ENCODE measurements at regions not wholly inside any gene's neighbourhood (a gene's known extent, or its start where the extent isn't known, plus 50 kb on each side); places are given as distances from the start of the nearest gene placed in this dataset.
"Not testable (repeated sequence)": the region's sequence is repeated elsewhere in the genome, so short reads cannot be mapped to it uniquely, and the experiment has no call there.

DNA sequence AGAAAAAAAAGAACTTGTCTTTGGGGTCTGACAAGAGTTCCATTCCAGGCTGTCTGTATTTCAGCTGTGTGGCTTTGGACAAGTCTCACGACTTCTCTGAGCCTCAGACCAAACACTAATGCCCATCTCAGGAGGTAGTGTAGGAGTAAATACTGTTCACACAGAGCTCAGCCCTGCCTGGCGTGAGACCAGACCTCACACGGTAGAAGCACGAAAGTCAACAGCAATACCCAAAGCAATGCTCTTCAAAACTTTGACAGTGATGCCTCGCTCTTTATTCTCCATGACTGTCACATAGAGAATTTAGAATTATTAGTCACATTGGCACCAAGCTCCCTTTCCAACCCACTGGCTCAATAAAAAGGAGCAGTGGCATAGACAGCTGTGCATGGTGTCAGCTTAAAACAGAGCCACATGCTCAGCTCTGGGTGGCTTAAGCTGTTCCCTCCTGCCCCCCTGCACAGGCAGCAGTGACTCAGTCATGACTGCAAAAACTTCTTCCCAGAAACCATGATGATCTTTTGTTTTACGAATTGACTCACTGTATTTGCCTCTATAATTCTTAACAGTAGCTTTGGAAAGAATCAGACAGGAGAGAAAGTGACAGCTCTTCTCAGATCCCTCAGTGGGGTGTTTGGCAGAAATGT lies 74.0 kb upstream of the PHF21B start:
- H3K27me3 ChIP-seq (ENCODE audit: control insufficient read depth, insufficient read depth, low read length) = no peaks in the 10 kb centered on the region
- no peaks in the 10 kb centered on the region for H3K4me1 ChIP-seq (ENCODE audit: control insufficient read depth, low read depth, low read length)
- H3K36me3 ChIP-seq (ENCODE audit: control insufficient read depth, low read depth, low read length) = no peaks in the 10 kb centered on the region
- H3K27ac ChIP-seq (ENCODE audit: low read length) = no peak overlapping the region
- no peak overlapping the region for H3K9ac ChIP-seq (ENCODE audit: low read length)
- H3K4me3 ChIP-seq (ENCODE audit: low read length) = no peak overlapping the region
- H3K9me3 ChIP-seq (ENCODE audit: control insufficient read depth, low read depth, low read length) = no peaks in the 10 kb centered on the region

DNA sequence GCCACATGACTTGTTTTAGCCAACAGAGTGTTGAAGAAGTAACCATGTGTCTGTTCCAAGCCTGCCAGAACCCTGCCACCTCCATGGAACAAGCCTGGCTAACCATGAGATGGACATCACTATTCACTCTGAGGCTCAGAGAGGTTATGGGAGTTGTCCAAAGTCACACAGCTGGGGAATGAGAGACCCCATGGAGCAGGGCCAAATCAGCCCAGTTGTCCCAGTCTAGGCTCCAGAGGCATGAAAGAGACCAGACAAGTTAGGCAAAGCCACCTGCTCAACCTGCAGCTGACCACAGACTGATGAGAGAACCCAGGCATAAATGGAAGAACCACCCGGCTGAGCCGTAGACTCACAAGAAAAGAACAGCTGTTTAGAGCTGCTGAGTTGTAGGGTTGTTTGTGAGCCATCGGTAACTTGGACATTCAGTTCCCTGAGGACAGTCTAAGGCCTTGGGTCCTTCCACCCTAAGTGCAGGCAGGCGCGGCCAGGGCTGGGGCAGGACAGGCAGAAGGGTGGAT lies 74.7 kb upstream of the PHF21B start:
- Histone ChIP-seq H3K36me3 (ENCODE audit: control insufficient read depth, low read depth, low read length) (no peaks in the 10 kb centered on the region), H3K4me1 (ENCODE audit: control insufficient read depth, low read depth, low read length) (no peaks in the 10 kb centered on the region), H3K27ac (ENCODE audit: low read length) (no peak overlapping the region), H3K9me3 (ENCODE audit: control insufficient read depth, low read depth, low read length) (no peaks in the 10 kb centered on the region), H3K27me3 (ENCODE audit: control insufficient read depth, insufficient read depth, low read length) (no peaks in the 10 kb centered on the region), H3K9ac (ENCODE audit: low read length) (no peak overlapping the region), H3K4me3 (ENCODE audit: low read length) (no peak overlapping the region)

DNA sequence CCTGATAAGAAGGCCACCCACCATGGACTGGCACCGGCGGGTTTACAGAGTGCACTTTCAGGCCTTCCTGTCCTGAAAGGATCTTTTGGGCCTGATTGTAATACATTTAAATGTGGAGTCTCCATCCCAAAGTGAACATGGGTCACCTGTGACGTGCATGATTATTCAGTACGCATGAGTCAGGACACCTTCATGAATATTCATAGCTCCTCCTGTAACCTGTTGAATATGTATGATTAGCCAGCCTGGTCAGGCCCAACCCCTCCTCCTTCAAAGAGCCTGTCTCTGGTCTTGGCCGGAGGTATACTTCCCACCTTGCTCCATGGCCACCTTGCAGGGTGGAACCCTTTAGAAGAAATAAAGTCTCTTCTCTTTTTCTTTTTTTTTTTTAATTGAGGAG lies 75.9 kb upstream of the NUP50 start:
- Histone ChIP-seq H3K4me3 (ENCODE audit: low read length) (no peak overlapping the region), H3K36me3 (ENCODE audit: control insufficient read depth, low read depth, low read length) (no peaks in the 10 kb centered on the region), H3K27me3 (ENCODE audit: control insufficient read depth, insufficient read depth, low read length) (no peaks in the 10 kb centered on the region), H3K9ac (ENCODE audit: low read length) (no peak overlapping the region), H3K9me3 (ENCODE audit: control insufficient read depth, low read depth, low read length) (no peaks in the 10 kb centered on the region), H3K4me1 (ENCODE audit: control insufficient read depth, low read depth, low read length) (no peaks in the 10 kb centered on the region), H3K27ac (ENCODE audit: low read length) (no peak overlapping the region)

DNA sequence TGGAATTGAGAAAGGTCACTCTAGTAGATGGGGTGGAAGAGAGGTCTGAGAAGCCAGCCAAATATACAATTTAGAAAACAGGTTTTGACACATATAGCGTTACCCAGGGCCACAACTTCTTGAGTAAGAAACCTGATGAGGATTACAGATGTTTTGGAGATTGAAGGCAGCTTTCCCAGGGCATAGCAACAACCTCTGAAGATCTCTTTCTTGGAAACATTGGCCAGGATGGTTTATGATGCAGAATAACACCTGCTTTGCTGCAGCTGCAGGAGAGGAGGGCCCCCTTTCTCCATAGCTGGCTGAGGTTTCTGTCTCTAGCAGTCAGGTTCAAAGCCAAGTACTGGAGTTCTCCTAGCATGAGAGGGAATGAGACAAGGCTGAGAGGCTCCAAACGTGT lies 75.1 kb upstream of the NUP50 start:
- no peaks in the 10 kb centered on the region for H3K9me3 ChIP-seq (ENCODE audit: control insufficient read depth, low read depth, low read length)
- no peak overlapping the region for H3K9ac ChIP-seq (ENCODE audit: low read length)
- no peak overlapping the region for H3K4me3 ChIP-seq (ENCODE audit: low read length)
- no peak overlapping the region for H3K27ac ChIP-seq (ENCODE audit: low read length)
- H3K4me1 ChIP-seq (ENCODE audit: control insufficient read depth, low read depth, low read length) = no peaks in the 10 kb centered on the region
- no peaks in the 10 kb centered on the region for H3K36me3 ChIP-seq (ENCODE audit: control insufficient read depth, low read depth, low read length)
- H3K27me3 ChIP-seq (ENCODE audit: control insufficient read depth, insufficient read depth, low read length) = no peaks in the 10 kb centered on the region

DNA sequence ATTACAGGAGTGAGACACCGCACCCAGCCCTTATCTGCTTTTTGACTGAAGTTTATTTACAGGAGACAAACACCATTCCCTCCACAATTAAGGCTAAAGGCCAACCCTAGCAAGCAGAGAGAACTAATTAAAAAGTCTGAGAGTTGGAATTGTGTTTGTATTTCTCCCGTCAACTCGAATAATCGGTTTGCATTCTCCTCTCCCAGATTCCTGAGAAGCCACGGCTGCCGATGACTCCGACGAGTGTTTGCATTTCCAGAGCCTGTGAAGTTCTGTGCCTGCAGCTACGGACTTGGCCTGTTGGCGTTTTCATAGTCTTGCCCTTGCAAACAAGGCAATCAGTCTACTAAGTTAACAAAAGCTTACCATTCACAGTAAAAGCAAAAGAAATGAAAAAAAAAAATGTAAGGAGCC lies 73.2 kb upstream of the NUP50 start:
- Histone ChIP-seq H3K9ac (ENCODE audit: low read length) (no peak overlapping the region), H3K4me1 (ENCODE audit: control insufficient read depth, low read depth, low read length) (no peaks in the 10 kb centered on the region), H3K27ac (ENCODE audit: low read length) (no peak overlapping the region), H3K4me3 (ENCODE audit: low read length) (no peak overlapping the region), H3K9me3 (ENCODE audit: control insufficient read depth, low read depth, low read length) (no peaks in the 10 kb centered on the region), H3K36me3 (ENCODE audit: control insufficient read depth, low read depth, low read length) (no peaks in the 10 kb centered on the region), H3K27me3 (ENCODE audit: control insufficient read depth, insufficient read depth, low read length) (no peaks in the 10 kb centered on the region)

DNA sequence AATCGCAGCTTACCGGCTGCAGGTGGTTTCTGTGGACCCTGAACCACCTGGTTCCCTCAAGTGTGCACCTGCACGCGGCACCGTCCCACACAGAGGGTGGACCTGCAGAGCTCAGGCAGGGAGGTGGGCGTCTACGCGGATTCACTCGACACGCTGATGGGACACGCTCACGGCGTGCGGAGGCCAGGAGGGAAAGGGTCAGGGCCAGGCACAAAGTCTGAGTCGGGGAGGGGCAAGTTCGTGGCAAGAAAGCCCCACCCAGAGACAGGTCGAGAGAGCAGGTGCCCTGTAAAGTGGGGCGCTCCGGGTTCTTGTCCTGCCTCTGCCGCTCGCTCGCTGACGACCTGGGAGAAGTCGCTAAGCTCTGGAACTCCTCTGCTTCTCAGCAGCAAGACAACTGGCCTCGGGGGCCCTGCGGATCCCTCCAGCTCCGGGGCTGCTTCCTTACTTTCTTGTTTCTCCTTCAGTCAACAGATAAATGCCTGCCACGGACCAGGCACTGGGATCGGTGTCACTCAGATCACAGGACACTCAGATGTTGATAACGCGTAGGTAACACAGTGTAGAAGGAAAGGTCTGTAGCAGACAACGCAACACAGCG lies 72.4 kb upstream of the NUP50 start:
- Histone ChIP-seq H3K4me3 (ENCODE audit: low read length) (no peak overlapping the region), H3K9ac (ENCODE audit: low read length) (no peak overlapping the region), H3K27me3 (ENCODE audit: control insufficient read depth, insufficient read depth, low read length) (no peaks in the 10 kb centered on the region)

DNA sequence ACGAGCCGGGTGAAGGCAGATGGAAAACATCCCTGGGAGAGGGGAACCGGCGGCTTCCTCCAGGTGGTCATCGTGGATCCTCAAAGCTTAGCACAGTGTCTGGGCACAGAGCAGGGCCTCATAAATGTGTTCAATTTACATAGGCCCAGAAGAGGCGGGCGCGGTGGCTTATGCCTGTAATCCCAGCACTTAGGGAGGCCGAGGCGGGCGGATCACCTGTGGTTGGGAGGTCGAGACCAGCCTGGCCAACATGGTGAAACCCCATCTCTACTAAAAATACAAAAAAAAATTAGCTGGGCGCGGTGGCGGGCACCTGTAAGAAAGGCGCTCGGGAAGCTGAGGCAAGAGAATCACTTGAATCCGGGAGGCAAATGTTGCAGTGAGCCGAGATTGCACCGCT lies 71.8 kb upstream of the NUP50 start:
- not testable (repeated sequence) for H3K27me3 ChIP-seq (ENCODE audit: control insufficient read depth, insufficient read depth, low read length); H3K4me1 ChIP-seq (ENCODE audit: control insufficient read depth, low read depth, low read length); H3K4me3 ChIP-seq (ENCODE audit: low read length); H3K9me3 ChIP-seq (ENCODE audit: control insufficient read depth, low read depth, low read length); H3K27ac ChIP-seq (ENCODE audit: low read length); H3K36me3 ChIP-seq (ENCODE audit: control insufficient read depth, low read depth, low read length); H3K9ac ChIP-seq (ENCODE audit: low read length)

More for the DNA sequence above, 72.4 kb upstream of the NUP50 start:
- Histone ChIP-seq H3K27ac (ENCODE audit: low read length) (no peak overlapping the region), H3K9me3 (ENCODE audit: control insufficient read depth, low read depth, low read length) (no peaks in the 10 kb centered on the region), H3K36me3 (ENCODE audit: control insufficient read depth, low read depth, low read length) (no peaks in the 10 kb centered on the region), H3K4me1 (ENCODE audit: control insufficient read depth, low read depth, low read length) (no peaks in the 10 kb centered on the region)

DNA sequence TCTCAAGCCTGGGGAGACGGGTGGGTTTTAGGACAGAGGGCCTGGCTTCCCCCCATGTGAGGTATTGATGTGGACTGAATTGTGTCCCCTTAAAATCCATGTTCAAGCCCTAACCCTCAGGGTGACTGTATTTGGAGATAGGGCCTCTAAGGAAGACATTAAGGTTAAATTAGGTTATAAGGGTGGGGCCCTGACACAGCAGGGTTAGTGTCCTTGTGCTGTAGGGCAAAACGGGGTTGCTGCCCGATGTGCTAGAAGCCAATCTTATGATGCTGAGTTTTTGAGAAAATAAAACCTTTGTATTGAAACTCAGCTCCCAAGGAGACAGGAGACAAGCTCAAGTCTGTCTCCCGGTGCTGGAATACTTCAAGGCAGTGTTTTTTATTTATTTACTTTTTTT lies 71.1 kb upstream of the NUP50 start:
- H3K9ac ChIP-seq (ENCODE audit: low read length) = no peak overlapping the region
- no peaks in the 10 kb centered on the region for H3K36me3 ChIP-seq (ENCODE audit: control insufficient read depth, low read depth, low read length)
- H3K4me1 ChIP-seq (ENCODE audit: control insufficient read depth, low read depth, low read length) = no peaks in the 10 kb centered on the region
- no peak overlapping the region for H3K4me3 ChIP-seq (ENCODE audit: low read length)
- H3K9me3 ChIP-seq (ENCODE audit: control insufficient read depth, low read depth, low read length) = no peaks in the 10 kb centered on the region
- H3K27me3 ChIP-seq (ENCODE audit: control insufficient read depth, insufficient read depth, low read length) = no peaks in the 10 kb centered on the region
- no peak overlapping the region for H3K27ac ChIP-seq (ENCODE audit: low read length)

DNA sequence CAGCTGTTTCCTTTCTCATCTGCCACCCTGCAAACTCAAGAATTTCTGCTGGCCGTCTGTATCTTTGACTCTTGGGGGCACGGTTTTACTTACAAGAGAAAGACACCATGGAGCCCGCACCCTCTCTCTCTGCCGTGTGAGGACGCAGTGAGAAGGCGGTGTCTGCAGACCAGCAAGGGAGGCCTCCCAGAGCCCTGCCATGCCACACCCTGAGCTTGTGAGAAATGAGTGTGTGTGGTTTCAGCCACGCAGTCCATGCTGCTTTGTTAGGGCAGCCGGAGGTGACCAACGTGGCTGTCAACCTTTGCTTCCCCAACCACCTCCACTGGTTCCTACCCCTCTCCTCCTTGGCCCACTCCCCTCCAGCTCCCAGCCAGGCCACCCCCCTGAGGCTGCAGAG lies 70.1 kb upstream of the NUP50 start:
- no peaks in the 10 kb centered on the region for H3K27me3 ChIP-seq (ENCODE audit: control insufficient read depth, insufficient read depth, low read length)
- no peak overlapping the region for H3K4me3 ChIP-seq (ENCODE audit: low read length)
- no peaks in the 10 kb centered on the region for H3K4me1 ChIP-seq (ENCODE audit: control insufficient read depth, low read depth, low read length)

DNA sequence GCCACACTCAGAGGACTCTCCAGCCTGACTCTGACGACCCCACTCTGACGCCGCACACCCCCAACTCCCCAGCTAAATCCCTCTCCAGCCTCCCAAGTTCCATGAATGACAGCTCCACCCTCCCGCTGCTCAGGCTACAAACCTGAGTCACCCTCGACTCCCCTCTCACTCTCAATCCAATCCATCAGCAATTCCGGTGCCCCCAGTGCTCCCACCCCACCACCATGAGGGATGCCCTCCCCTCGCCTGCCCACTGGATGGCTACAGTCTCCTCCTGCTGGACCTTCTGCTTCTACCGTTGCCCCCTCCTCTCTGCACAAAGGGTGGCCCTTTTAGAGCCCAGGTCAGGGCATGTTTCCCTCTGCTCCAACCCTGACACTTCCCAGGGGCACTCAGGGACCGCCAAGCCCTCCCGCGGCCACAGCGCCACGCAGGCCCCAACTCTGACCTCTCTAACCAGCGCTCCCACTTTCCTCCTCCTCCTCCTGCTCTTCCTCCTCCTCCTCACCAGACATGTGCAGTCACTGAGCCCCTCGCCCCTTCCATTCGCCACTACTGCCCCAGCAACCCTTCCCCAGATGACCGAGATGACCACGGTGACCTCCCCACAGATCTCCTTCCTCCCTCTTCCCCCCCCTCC lies 69.5 kb upstream of the NUP50 start:
- Histone ChIP-seq H3K27ac (ENCODE audit: low read length) (no peak overlapping the region), H3K27me3 (ENCODE audit: control insufficient read depth, insufficient read depth, low read length) (no peaks in the 10 kb centered on the region), H3K9ac (ENCODE audit: low read length) (no peak overlapping the region), H3K36me3 (ENCODE audit: control insufficient read depth, low read depth, low read length) (no peaks in the 10 kb centered on the region), H3K4me1 (ENCODE audit: control insufficient read depth, low read depth, low read length) (no peaks in the 10 kb centered on the region), H3K9me3 (ENCODE audit: control insufficient read depth, low read depth, low read length) (no peaks in the 10 kb centered on the region), H3K4me3 (ENCODE audit: low read length) (no peak overlapping the region)

More for the DNA sequence above, 70.1 kb upstream of the NUP50 start:
- Histone ChIP-seq H3K9me3 (ENCODE audit: control insufficient read depth, low read depth, low read length) (no peaks in the 10 kb centered on the region), H3K9ac (ENCODE audit: low read length) (no peak overlapping the region), H3K36me3 (ENCODE audit: control insufficient read depth, low read depth, low read length) (no peaks in the 10 kb centered on the region), H3K27ac (ENCODE audit: low read length) (no peak overlapping the region)

DNA sequence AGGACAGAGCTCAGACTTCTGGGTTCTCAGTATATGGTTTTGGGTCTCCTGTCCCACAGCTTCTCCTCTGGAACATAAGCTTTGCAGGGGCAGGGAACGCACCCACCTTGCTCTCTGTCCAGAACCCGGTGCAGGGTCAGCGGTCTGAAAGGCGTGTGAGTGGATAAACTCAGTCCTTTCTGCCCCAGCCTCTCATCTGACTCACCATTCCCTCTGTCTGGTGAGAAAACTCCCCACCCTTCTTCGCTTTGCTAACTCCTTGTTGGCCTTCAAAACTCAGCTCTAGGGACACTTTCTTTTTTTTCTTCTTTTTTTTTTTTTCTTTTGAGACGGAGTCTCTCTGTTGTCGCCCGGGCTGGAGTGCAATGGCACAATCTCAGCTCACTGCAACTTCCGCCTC lies 68.9 kb upstream of the NUP50 start:
- H3K9ac ChIP-seq (ENCODE audit: low read length) = no peak overlapping the region
- no peak overlapping the region for H3K4me3 ChIP-seq (ENCODE audit: low read length)
- no peaks in the 10 kb centered on the region for H3K4me1 ChIP-seq (ENCODE audit: control insufficient read depth, low read depth, low read length)
- H3K9me3 ChIP-seq (ENCODE audit: control insufficient read depth, low read depth, low read length) = no peaks in the 10 kb centered on the region
- no peak overlapping the region for H3K27ac ChIP-seq (ENCODE audit: low read length)
- no peaks in the 10 kb centered on the region for H3K27me3 ChIP-seq (ENCODE audit: control insufficient read depth, insufficient read depth, low read length)
- no peaks in the 10 kb centered on the region for H3K36me3 ChIP-seq (ENCODE audit: control insufficient read depth, low read depth, low read length)
